ENCODE measurements at regions not wholly inside any gene's neighbourhood (a gene's known extent, or its start where the extent isn't known, plus 50 kb on each side); places are given as distances from the start of the nearest gene placed in this dataset.

DNA sequence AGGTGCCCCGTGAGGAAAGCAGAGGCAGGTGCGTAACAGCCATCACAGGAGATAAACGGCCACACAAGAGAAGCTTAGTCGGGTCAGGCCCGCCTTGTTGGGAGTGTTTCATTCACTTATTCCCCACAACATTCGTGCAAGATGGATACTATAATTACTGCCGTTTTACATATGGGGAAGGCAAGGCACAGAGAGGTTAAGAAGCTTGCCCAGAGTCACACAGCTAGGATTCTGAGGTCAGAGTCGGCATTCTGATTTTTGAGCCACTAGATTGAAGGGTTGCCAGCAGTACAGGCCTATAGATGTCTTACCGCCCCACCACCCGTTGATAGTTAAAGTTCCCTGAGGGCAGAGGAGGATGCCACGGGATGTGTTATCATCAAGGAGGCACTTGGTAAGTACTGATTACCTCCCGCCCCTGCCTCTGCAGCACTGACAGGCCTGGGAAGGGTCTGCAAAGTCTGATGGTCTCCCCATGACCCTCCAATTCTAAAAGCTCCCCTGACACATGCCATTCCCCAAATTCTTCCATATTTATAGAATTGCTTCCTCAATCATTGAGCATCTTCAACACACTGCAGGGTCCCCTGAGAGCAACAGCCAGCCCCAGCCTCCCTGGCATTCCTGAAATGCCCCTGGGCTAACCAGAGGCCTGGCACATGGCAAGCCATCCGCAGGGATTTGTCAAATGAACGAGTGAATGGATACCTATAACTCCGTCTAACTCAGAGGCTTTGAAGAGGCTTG is 74.7 kb upstream of the CLDN14 start:
- TF ChIP-seq RAD21 (IDR thresholded peaks at IDR 0.05; ENCODE audit: low read length) (no peak), EP300 (IDR thresholded peaks at IDR 0.05; ENCODE audit: borderline replicate concordance in 1 of 2, low read depth in 1 of 2, low read length in 1 of 2) (no peak), CHD2 (IDR thresholded peaks at IDR 0.05; ENCODE audit: low read length, partially characterized antibody) (no peak), MEF2A (IDR thresholded peaks at IDR 0.05; ENCODE audit: borderline replicate concordance, low read depth) (no peak), YY1 (IDR thresholded peaks at IDR 0.05; ENCODE audit: low read depth) (no peak), POLR2AphosphoS5 (IDR thresholded peaks at IDR 0.05; ENCODE audit: low read depth, low read length) (no peak), EZH2phosphoT487 (IDR thresholded peaks at IDR 0.05; ENCODE audit: borderline replicate concordance, low read depth) (no peak)
- TF ChIP-seq, protein P1, sequence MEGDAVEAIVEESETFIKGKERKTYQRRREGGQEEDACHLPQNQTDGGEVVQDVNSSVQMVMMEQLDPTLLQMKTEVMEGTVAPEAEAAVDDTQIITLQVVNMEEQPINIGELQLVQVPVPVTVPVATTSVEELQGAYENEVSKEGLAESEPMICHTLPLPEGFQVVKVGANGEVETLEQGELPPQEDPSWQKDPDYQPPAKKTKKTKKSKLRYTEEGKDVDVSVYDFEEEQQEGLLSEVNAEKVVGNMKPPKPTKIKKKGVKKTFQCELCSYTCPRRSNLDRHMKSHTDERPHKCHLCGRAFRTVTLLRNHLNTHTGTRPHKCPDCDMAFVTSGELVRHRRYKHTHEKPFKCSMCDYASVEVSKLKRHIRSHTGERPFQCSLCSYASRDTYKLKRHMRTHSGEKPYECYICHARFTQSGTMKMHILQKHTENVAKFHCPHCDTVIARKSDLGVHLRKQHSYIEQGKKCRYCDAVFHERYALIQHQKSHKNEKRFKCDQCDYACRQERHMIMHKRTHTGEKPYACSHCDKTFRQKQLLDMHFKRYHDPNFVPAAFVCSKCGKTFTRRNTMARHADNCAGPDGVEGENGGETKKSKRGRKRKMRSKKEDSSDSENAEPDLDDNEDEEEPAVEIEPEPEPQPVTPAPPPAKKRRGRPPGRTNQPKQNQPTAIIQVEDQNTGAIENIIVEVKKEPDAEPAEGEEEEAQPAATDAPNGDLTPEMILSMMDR (IDR thresholded peaks at IDR 0.05): no peak
- TF ChIP-seq, protein P2, sequence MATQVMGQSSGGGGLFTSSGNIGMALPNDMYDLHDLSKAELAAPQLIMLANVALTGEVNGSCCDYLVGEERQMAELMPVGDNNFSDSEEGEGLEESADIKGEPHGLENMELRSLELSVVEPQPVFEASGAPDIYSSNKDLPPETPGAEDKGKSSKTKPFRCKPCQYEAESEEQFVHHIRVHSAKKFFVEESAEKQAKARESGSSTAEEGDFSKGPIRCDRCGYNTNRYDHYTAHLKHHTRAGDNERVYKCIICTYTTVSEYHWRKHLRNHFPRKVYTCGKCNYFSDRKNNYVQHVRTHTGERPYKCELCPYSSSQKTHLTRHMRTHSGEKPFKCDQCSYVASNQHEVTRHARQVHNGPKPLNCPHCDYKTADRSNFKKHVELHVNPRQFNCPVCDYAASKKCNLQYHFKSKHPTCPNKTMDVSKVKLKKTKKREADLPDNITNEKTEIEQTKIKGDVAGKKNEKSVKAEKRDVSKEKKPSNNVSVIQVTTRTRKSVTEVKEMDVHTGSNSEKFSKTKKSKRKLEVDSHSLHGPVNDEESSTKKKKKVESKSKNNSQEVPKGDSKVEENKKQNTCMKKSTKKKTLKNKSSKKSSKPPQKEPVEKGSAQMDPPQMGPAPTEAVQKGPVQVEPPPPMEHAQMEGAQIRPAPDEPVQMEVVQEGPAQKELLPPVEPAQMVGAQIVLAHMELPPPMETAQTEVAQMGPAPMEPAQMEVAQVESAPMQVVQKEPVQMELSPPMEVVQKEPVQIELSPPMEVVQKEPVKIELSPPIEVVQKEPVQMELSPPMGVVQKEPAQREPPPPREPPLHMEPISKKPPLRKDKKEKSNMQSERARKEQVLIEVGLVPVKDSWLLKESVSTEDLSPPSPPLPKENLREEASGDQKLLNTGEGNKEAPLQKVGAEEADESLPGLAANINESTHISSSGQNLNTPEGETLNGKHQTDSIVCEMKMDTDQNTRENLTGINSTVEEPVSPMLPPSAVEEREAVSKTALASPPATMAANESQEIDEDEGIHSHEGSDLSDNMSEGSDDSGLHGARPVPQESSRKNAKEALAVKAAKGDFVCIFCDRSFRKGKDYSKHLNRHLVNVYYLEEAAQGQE (IDR thresholded peaks at IDR 0.05; ENCODE audit: low read depth, low read length): no peak
- TF ChIP-seq, protein P3, sequence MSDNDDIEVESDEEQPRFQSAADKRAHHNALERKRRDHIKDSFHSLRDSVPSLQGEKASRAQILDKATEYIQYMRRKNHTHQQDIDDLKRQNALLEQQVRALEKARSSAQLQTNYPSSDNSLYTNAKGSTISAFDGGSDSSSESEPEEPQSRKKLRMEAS (IDR thresholded peaks at IDR 0.05; ENCODE audit: low read depth): no peak
- TF ChIP-seq, protein P4, sequence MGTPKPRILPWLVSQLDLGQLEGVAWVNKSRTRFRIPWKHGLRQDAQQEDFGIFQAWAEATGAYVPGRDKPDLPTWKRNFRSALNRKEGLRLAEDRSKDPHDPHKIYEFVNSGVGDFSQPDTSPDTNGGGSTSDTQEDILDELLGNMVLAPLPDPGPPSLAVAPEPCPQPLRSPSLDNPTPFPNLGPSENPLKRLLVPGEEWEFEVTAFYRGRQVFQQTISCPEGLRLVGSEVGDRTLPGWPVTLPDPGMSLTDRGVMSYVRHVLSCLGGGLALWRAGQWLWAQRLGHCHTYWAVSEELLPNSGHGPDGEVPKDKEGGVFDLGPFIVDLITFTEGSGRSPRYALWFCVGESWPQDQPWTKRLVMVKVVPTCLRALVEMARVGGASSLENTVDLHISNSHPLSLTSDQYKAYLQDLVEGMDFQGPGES (IDR thresholded peaks at IDR 0.05; ENCODE audit: low read depth, low read length): no peak
